Skeletal muscle satellite cell (primary cell): ENCODE measurements at regions not wholly inside any gene's neighbourhood (a gene's known extent, or its start where the extent isn't known, plus 50 kb on each side); places are given as distances from the start of the nearest gene placed in this dataset.

ENCODE experiments used
- H3K27me3 ChIP-seq: 2 replicates; pipeline ENCODE4 v1.7.0; 2013; ENCODE audit warnings: low read length; ENCODE audit not compliant: control insufficient read depth, insufficient read depth
- H3K36me3 ChIP-seq: 2 replicates; pipeline ENCODE4 v1.7.0; 2013; ENCODE audit warnings: mild to moderate bottlenecking, control low read depth, low read length; ENCODE audit not compliant: insufficient read depth
- H3K4me1 ChIP-seq: 2 replicates; pipeline ENCODE4 v1.7.0; 2013; ENCODE audit warnings: low read length; ENCODE audit not compliant: control insufficient read depth, insufficient read depth
- H3K4me2 ChIP-seq: 2 replicates; pipeline ENCODE4 v1.7.0; 2013; ENCODE audit warnings: mild to moderate bottlenecking, low read length
- H3K4me3 ChIP-seq: 2 replicates; pipeline ENCODE4 v1.7.0; 2013; ENCODE audit warnings: low read length
- H3K9ac ChIP-seq: 2 replicates; pipeline ENCODE4 v1.7.0; 2013; ENCODE audit warnings: mild to moderate bottlenecking, low read depth, low read length, moderate library complexity
- H3K9me3 ChIP-seq: replicated peaks from 2 replicates; pipeline ENCODE4 v1.7.0; 2013; ENCODE audit warnings: mild to moderate bottlenecking, control low read depth, low read length

DNA sequence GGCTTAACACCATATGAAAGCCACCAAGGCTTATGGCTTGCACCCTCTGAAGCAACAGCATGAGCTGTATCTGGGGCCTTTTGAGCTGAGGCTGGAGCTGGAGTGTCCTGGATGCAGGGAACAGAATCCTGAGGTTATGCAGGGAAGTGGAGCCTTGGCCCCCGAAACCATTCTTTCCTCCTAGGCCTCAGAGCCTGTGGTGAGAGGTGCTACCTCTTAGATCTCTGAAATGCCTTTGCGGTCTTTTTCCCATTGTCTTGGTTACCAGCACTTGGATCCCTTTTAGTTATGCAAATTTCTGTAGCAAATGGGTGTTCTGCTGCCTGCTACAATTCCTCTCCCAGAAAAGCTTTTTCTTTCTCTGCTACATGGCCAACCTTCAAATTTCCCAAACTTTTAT, 72.7 kb upstream of the CLPB start:
- Histone ChIP-seq H3K9me3 (peaks cover 5% of the 10 kb centered on the region), H3K4me1 (no peaks in the 10 kb centered on the region), H3K9ac (no peak overlapping the region), H3K4me3 (no peak overlapping the region), H3K36me3 (no peaks in the 10 kb centered on the region), H3K27me3 (peaks cover 11% of the 10 kb centered on the region), H3K4me2 (no peak overlapping the region)

DNA sequence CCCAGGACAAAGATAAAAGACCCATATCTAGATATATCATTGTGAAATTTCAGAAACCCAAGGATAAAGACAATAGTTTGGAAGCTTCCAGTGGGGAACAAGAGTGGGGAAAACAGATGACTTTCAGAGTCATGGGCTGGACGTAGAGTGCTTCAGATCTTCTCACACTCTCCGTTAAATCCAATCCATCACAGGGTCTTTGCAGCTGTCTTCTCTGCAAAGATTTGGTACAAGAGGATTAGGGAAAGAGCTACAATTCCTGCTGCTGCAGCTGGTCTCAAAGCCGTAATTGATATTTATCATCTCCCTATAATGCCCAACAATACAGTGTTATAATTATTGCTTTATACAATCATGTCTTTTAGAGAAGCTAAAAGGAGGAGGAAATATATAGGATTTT, 63.4 kb upstream of the CLPB start:
- no peak overlapping the region for H3K9ac ChIP-seq
- H3K4me3 ChIP-seq, result no peak overlapping the region
- H3K4me1 ChIP-seq, result no peaks in the 10 kb centered on the region
- peaks cover 15% of the 10 kb centered on the region for H3K27me3 ChIP-seq
- no peaks in the 10 kb centered on the region for H3K9me3 ChIP-seq
- H3K4me2 ChIP-seq, result no peak overlapping the region
- no peaks in the 10 kb centered on the region for H3K36me3 ChIP-seq

DNA sequence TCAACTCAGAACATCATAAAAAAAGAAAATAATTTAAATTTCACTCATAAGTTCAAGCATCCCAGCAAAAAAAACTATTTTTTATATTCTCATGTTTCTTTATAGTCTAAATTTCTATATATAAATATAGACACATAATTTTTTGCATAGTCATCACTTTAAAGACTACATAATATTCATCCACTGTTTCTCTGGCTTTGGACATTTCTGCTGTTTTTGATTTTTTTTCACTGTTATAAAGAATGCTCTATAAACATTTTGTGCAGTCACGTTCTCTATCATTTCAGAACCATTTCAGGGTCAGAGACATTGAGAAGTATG, 59.7 kb upstream of the CLPB start:
- Histone ChIP-seq H3K4me2 (no peak overlapping the region), H3K4me1 (no peaks in the 10 kb centered on the region), H3K27me3 (peaks cover 10% of the 10 kb centered on the region), H3K36me3 (no peaks in the 10 kb centered on the region), H3K9me3 (no peaks in the 10 kb centered on the region), H3K4me3 (no peak overlapping the region), H3K9ac (no peak overlapping the region)

GRCh38 chr11:72493426-72494108, 59.2 kb upstream of the CLPB start:
- Histone ChIP-seq H3K27me3 (peaks cover 10% of the 10 kb centered on the region), H3K36me3 (no peaks in the 10 kb centered on the region), H3K4me1 (no peaks in the 10 kb centered on the region), H3K9ac (no peak overlapping the region), H3K4me3 (no peak overlapping the region), H3K9me3 (no peaks in the 10 kb centered on the region), H3K4me2 (no peak overlapping the region)

DNA sequence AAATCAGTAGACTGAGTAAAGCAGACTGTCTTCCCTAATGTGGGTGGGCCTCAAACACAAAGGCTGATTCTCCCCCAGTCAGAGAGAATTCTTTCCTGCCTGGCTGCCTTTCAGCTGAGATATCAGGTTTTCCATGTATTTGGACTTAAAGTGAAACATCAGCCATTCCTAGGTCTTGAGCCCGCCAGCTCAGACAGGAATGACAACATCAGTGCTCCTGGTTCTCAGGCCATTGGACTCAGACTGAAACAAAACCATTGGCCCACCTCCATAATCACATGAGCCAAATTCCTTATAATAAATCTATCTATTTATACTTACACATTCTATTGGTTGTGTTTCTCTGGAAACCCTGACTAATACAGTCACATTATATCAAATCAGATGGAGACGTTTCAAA, 56.7 kb upstream of the CLPB start:
- Histone ChIP-seq H3K4me2 (no peak overlapping the region), H3K27me3 (peaks cover 20% of the 10 kb centered on the region), H3K4me3 (no peak overlapping the region), H3K9ac (no peak overlapping the region), H3K9me3 (no peaks in the 10 kb centered on the region), H3K4me1 (no peaks in the 10 kb centered on the region), H3K36me3 (no peaks in the 10 kb centered on the region)
